H9 (cell line): ENCODE measurements at regions not wholly inside any gene's neighbourhood (a gene's known extent, or its start where the extent isn't known, plus 50 kb on each side); places are given as distances from the start of the nearest gene placed in this dataset.

ENCODE experiments used
- DNase-seq: peaks from one replicate; pipeline ENCODE4 v3.0.0-alpha.2; 2017
- H2AFZ ChIP-seq: one replicate; pipeline ENCODE4 v1.6.1; 2013; ENCODE audit warnings: mild to moderate bottlenecking, low read length, control low read depth, moderate library complexity
- H2AK5ac ChIP-seq: 2 replicates; pipeline ENCODE4 v1.6.1; 2013; ENCODE audit warnings: low read length, control low read depth, mixed read lengths; ENCODE audit not compliant: insufficient read length
- H2BK120ac ChIP-seq: one replicate; pipeline ENCODE4 v1.6.1; 2013; ENCODE audit warnings: low read depth, mild to moderate bottlenecking, low read length, control low read depth, inconsistent platforms; ENCODE audit not compliant: poor library complexity, severe bottlenecking
- H2BK12ac ChIP-seq: 2 replicates; pipeline ENCODE4 v1.6.1; 2013; ENCODE audit warnings: low read length, control low read depth, mixed read lengths, low read depth; ENCODE audit not compliant: insufficient read length
- H2BK15ac ChIP-seq: 2 replicates; pipeline ENCODE4 v1.6.1; 2013; ENCODE audit warnings: low read depth, low read length, control low read depth
- H2BK20ac ChIP-seq: one replicate; pipeline ENCODE4 v1.6.1; 2013; ENCODE audit warnings: low read depth, mild to moderate bottlenecking, low read length, control low read depth, inconsistent platforms; ENCODE audit not compliant: poor library complexity, severe bottlenecking
- H2BK5ac ChIP-seq: 2 replicates; pipeline ENCODE4 v1.6.1; 2013; ENCODE audit warnings: low read length, control low read depth, mixed read lengths; ENCODE audit not compliant: insufficient read length
- H3K14ac ChIP-seq: 2 replicates; pipeline ENCODE4 v1.6.1; 2013; ENCODE audit warnings: low read length, control low read depth; ENCODE audit not compliant: insufficient read depth
- H3K18ac ChIP-seq: 2 replicates; pipeline ENCODE4 v1.6.1; 2013; ENCODE audit warnings: low read depth, mild to moderate bottlenecking, mixed read lengths, low read length, control low read depth; ENCODE audit not compliant: insufficient read length
- H3K23ac ChIP-seq: 2 replicates; pipeline ENCODE4 v1.6.1; 2013; ENCODE audit warnings: low read length, control low read depth, mixed read lengths, low read depth; ENCODE audit not compliant: insufficient read length
- H3K23me2 ChIP-seq: 2 replicates; pipeline ENCODE4 v1.6.1; 2013; ENCODE audit warnings: low read depth, mild to moderate bottlenecking, mixed read lengths, low read length, control low read depth; ENCODE audit not compliant: insufficient read length, poor library complexity, severe bottlenecking
- H3K27ac ChIP-seq: 2 replicates; pipeline ENCODE4 v1.5.1; 2013; ENCODE audit warnings: low read length, control low read depth, mixed read lengths, low read depth; ENCODE audit not compliant: insufficient read length
- H3K27me3 ChIP-seq: 2 replicates; pipeline ENCODE4 v1.6.1; 2013; ENCODE audit warnings: low read length, control low read depth, inconsistent platforms; ENCODE audit not compliant: insufficient read depth
- H3K4ac ChIP-seq: 2 replicates; pipeline ENCODE4 v1.6.1; 2013; ENCODE audit warnings: low read depth, mild to moderate bottlenecking, control low read depth, inconsistent platforms, low read length, moderate library complexity
- H3K4me1 ChIP-seq: 2 replicates; pipeline ENCODE4 v1.6.1; 2013; ENCODE audit warnings: low read length, control low read depth, inconsistent platforms; ENCODE audit not compliant: insufficient read depth
- H3K4me2 ChIP-seq: 2 replicates; pipeline ENCODE4 v1.6.1; 2013; ENCODE audit warnings: low read length, control low read depth, mixed read lengths; ENCODE audit not compliant: insufficient read length, insufficient read depth
- H3K56ac ChIP-seq: 2 replicates; pipeline ENCODE4 v1.6.1; 2013; ENCODE audit warnings: low read depth, mild to moderate bottlenecking, mixed read lengths, low read length, control low read depth; ENCODE audit not compliant: insufficient read length
- H3K79me1 ChIP-seq: 2 replicates; pipeline ENCODE4 v1.6.1; 2013; ENCODE audit warnings: low read depth, mild to moderate bottlenecking, moderate library complexity, low read length, control low read depth, inconsistent platforms; ENCODE audit not compliant: insufficient read depth, poor library complexity, severe bottlenecking
- H3K79me2 ChIP-seq: 2 replicates; pipeline ENCODE4 v1.6.1; 2013; ENCODE audit warnings: low read length, control low read depth, inconsistent platforms; ENCODE audit not compliant: insufficient read depth
- H3K9ac ChIP-seq: 2 replicates; pipeline ENCODE4 v1.6.1; 2013; ENCODE audit warnings: low read length, control low read depth, mixed read lengths; ENCODE audit not compliant: insufficient read length; ENCODE audit errors: extremely low read depth
- H3K9me3 ChIP-seq: one replicate; pipeline ENCODE4 v1.6.1; 2013; ENCODE audit warnings: low read depth, low read length, inconsistent platforms; ENCODE audit not compliant: control insufficient read depth
- H3T11ph ChIP-seq: one replicate; pipeline ENCODE4 v1.6.1; 2013; ENCODE audit warnings: mild to moderate bottlenecking, low read length, control low read depth, inconsistent platforms
- H4K20me1 ChIP-seq: one replicate; pipeline ENCODE4 v1.6.1; 2013; ENCODE audit not compliant: control insufficient read depth, insufficient read length, insufficient read depth
- H4K5ac ChIP-seq: 2 replicates; pipeline ENCODE4 v1.6.1; 2013; ENCODE audit warnings: low read depth, mild to moderate bottlenecking, mixed read lengths, low read length, control low read depth; ENCODE audit not compliant: insufficient read length
- H4K8ac ChIP-seq: replicated peaks from 2 replicates; pipeline ENCODE4 v1.6.1; 2013; ENCODE audit warnings: low read length, control low read depth, mixed read lengths, low read depth; ENCODE audit not compliant: insufficient read length
- H4K91ac ChIP-seq: 2 replicates; pipeline ENCODE4 v1.6.1; 2013; ENCODE audit warnings: low read depth, mild to moderate bottlenecking, moderate library complexity, mixed read lengths, low read length, control low read depth; ENCODE audit not compliant: insufficient read length
- H3K27ac Mint-ChIP-seq, 3 experiments: 2 replicates in 2 of 3; 3 replicates in 1 of 3; pipeline ENCODE4 v1.8.0; 2020 to 2021; ENCODE audit warnings: mixed read lengths in 3 of 3, mild to moderate bottlenecking in 1 of 3, moderate library complexity in 1 of 3
- H3K27me3 Mint-ChIP-seq: 2 replicates; pipeline ENCODE4 v1.8.0; 2021; ENCODE audit warnings: low read depth, mild to moderate bottlenecking, moderate library complexity, mixed read lengths
- H3K36me3 Mint-ChIP-seq, 3 experiments: 2 replicates in 2 of 3; 3 replicates in 1 of 3; pipeline ENCODE4 v1.8.0; 2020 to 2021; ENCODE audit warnings: low read depth in 3 of 3, mixed read lengths in 3 of 3; ENCODE audit not compliant: insufficient read depth in 1 of 3
- H3K4me1 Mint-ChIP-seq, 2 experiments: 2 replicates each; pipeline ENCODE4 v1.8.0; 2020; ENCODE audit warnings: mixed read lengths in 2 of 2
- H3K4me3 Mint-ChIP-seq, 2 experiments: 2 replicates in 1 of 2; 3 replicates in 1 of 2; pipeline ENCODE4 v1.8.0; 2020 to 2021; ENCODE audit warnings: mild to moderate bottlenecking in 2 of 2, mixed read lengths in 2 of 2, moderate library complexity in 1 of 2
- H3K9me3 Mint-ChIP-seq, 2 experiments: 2 replicates in 1 of 2; 3 replicates in 1 of 2; pipeline ENCODE4 v1.8.0; 2020; ENCODE audit warnings: mild to moderate bottlenecking in 2 of 2, mixed read lengths in 2 of 2, moderate library complexity in 1 of 2
- CTCF ChIP-seq: fragments of 200-600 bp; sonication (generic); conservative IDR thresholded peaks from 3 replicates; pipeline ENCODE4 v1.8.0; 2021; ENCODE audit warnings: antibody characterized with exemption, mild to moderate bottlenecking
- WGBS: extraction: QIAGEN DNeasy Blood & Tissue Kit; methylation state at CpG from one replicate; pipeline ENCODE4 v1.1.7; 2013; ENCODE audit warnings: missing lambda C conversion rate, low lambda C conversion rate, mixed read lengths; ENCODE audit not compliant: insufficient read length; ENCODE audit errors: extremely low coverage; 5-methylcytosine and 5-hydroxymethylcytosine counted together

- Histone ChIP-seq H3K9ac (no peak overlapping the region), H3K27ac (no peak overlapping the region), H3T11ph (no peak overlapping the region), H3K18ac (no peak overlapping the region), H2BK5ac (no peak overlapping the region), H2AFZ (no peak overlapping the region), H4K5ac (no peak overlapping the region), H2BK15ac (no peak overlapping the region), H3K56ac (no peak overlapping the region), H3K4ac (no peak overlapping the region), H3K9me3 (no peaks in the 10 kb centered on the region), H3K4me1 (no peaks in the 10 kb centered on the region), H2BK12ac (no peak overlapping the region), H3K23me2 (no peaks in the 10 kb centered on the region), H3K23ac (no peak overlapping the region), H4K91ac (no peak overlapping the region), H3K4me2 (no peak overlapping the region), H4K8ac (no peak overlapping the region), H3K27me3 (no peaks in the 10 kb centered on the region), H2AK5ac (no peak overlapping the region), H3K79me1 (no peaks in the 10 kb centered on the region), H2BK120ac (no peak overlapping the region), H2BK20ac (no peak overlapping the region), H3K79me2 (no peaks in the 10 kb centered on the region), H3K14ac (no peak overlapping the region), H4K20me1 (no peaks in the 10 kb centered on the region)
- Mint-ChIP-seq H3K27ac (no peak overlapping the region), H3K27me3 (peaks cover 18% of the 10 kb centered on the region), H3K4me3 (no peak overlapping the region), H3K4me1 (peaks cover 0 to 5% of the 10 kb centered on the region in 2 experiments; a peak in 2 of 4 replicates), H3K9me3 (no peaks in the 10 kb centered on the region), H3K36me3 (peaks cover 0 to 5% (median 0%) of the 10 kb centered on the region in 3 experiments; a peak in 2 of 7 replicates)
- WGBS = no CpG with 5 or more reads among the region's 2 CpGs
- TF ChIP-seq CTCF = no peak
- no peak for DNase-seq
These were observed 86.6 kb upstream of the BDNF start for GRCh38 chr11:27786864-27787263.
